Panc1 (cell line): ENCODE measurements at regions not wholly inside any gene's neighbourhood (a gene's known extent, or its start where the extent isn't known, plus 50 kb on each side); places are given as distances from the start of the nearest gene placed in this dataset.

ENCODE experiments used
- ATAC-seq: fragments of 200-7000 bp; cut with Tn5 transposase; 2 replicates; pipeline ENCODE4 v1.9.1; 2020; ENCODE audit warnings: mild to moderate bottlenecking, moderate library complexity
- BruUV-seq: library from RNA; stranded (reverse); fragments of 400-500 nt; replicated peaks from 2 replicates; lab custom pipeline; 2021; lab: Mats Ljungman, UMichigan
- CTCF ChIA-PET: fragments of 300-600 bp; sonication (Branson Sonifier 250); formaldehyde crosslinking; loops from one replicate; lab custom pipeline; 2022; ENCODE audit warnings: antibody characterized with exemption; lab: Charles Lee
- POLR2A ChIA-PET: fragments of 300-600 bp; sonication (Branson Sonifier 250); formaldehyde crosslinking; loops from one replicate; lab custom pipeline; 2022; ENCODE audit warnings: antibody characterized with exemption; lab: Charles Lee
- DNase-seq: peaks from one replicate; pipeline ENCODE4 v3.0.0-alpha.2; 2010; ENCODE audit warnings: low read depth, low spot score
- H3K27ac ChIP-seq: 2 replicates; pipeline ENCODE4 v1.5.1; 2011; ENCODE audit warnings: mild to moderate bottlenecking, low read length, inconsistent platforms
- H3K27me3 ChIP-seq: fragments of 200-500 bp; sonication (Bioruptor generic); 2 replicates; pipeline ENCODE4 v1.6.0; 2014; ENCODE audit warnings: low read length, inconsistent platforms; ENCODE audit not compliant: control insufficient read depth, insufficient read depth
- H3K36me3 ChIP-seq: fragments of 200-500 bp; sonication (Bioruptor generic); 2 replicates; pipeline ENCODE4 v1.5.1; 2014; ENCODE audit warnings: inconsistent platforms, mild to moderate bottlenecking, low read length, moderate library complexity; ENCODE audit not compliant: control insufficient read depth, insufficient read depth
- H3K4me1 ChIP-seq: 2 replicates; pipeline ENCODE4 v1.5.1; 2011; ENCODE audit warnings: inconsistent platforms, mild to moderate bottlenecking, low read length, moderate library complexity; ENCODE audit not compliant: control insufficient read depth, insufficient read depth
- H3K4me3 ChIP-seq, 2 experiments: 2 replicates each; pipeline ENCODE4 v1.5.1; 2011 to 2012; ENCODE audit warnings: low read depth in 2 of 2, low read length in 2 of 2, mild to moderate bottlenecking in 2 of 2, inconsistent platforms in 1 of 2, moderate library complexity in 1 of 2
- H3K9me3 ChIP-seq: fragments of 200-500 bp; sonication (Bioruptor generic); 2 replicates; pipeline ENCODE4 v1.5.1; 2014; ENCODE audit warnings: low read depth, mild to moderate bottlenecking, inconsistent platforms, low read length, moderate library complexity; ENCODE audit not compliant: control insufficient read depth, insufficient read depth
- CTCF ChIP-seq: fragments of 450-650 bp; IDR thresholded peaks from 2 replicates; pipeline ENCODE4 v1.5.1; 2017; ENCODE audit warnings: mild to moderate bottlenecking
- POLR2AphosphoS5 ChIP-seq: IDR thresholded peaks from 2 replicates; pipeline ENCODE4 v1.6.1; 2012; ENCODE audit warnings: mild to moderate bottlenecking, low read depth, low read length, moderate library complexity
- REST ChIP-seq, 2 experiments: IDR thresholded peaks; 2 replicates each; pipeline ENCODE4 v1.6.1; 2011 to 2012; ENCODE audit warnings: low read depth in 2 of 2, control low read depth in 1 of 2, low read length in 1 of 2, mild to moderate bottlenecking in 1 of 2, moderate library complexity in 1 of 2; ENCODE audit not compliant: insufficient read depth in 1 of 2
- SIN3A ChIP-seq: IDR thresholded peaks from 2 replicates; pipeline ENCODE4 v1.6.1; 2012; ENCODE audit warnings: low read depth, mild to moderate bottlenecking, low read length, moderate library complexity, borderline replicate concordance; ENCODE audit not compliant: insufficient read depth
- TCF7L2 ChIP-seq: IDR thresholded peaks from 2 replicates; pipeline ENCODE4 v1.6.1; 2011; ENCODE audit warnings: mild to moderate bottlenecking, low read depth, low read length, inconsistent platforms
- in situ Hi-C: cut with HindIII; loops from 2 replicates; pipeline ENCODE4 v1.10.0; 2016; ENCODE audit warnings: low sequenced_read_pairs, low pct_unique_long_range_greater_than_20kb
- intact Hi-C: fragments of 100-400 bp; cut with micrococcal nuclease; formaldehyde crosslinking; loops from one replicate; pipeline ENCODE4 v1.10.0; 2022; ENCODE audit not compliant: unreplicated experiment

DNA sequence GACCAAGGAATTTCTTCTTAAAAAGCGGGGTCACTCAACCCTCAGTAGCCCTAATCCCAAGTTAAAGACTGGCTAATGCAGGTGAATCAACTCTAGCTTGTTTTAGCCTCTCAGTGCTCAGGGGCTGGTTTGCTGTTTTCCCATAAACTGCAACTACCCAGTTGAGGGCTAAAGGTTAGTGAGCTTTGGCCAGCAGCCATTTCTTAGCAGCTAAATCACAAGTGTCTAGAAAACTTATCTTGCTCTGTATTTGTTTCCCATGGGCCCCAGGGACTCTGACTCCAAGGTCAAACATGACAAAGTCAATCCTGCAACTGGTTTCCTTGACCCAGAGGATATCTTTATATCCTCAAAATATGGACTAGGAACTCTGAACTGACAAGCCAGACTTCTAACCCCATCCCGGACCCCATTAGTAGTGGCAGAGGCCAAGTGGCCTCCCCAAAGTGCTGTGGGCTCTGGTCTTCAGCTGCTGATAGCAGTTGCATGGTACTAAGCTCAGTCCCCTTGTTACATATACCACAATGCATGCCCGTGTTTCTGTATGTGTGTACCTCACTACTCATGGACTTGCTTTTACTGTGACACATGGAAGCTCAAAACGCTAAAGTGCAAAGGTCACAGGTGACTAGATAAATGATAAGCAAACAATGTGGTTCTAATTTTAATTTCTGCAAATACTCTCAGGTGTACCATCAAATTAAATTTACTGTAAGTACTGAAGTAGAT lies 793.0 kb upstream of the IGFBP3 start:
- no peak overlapping the region for H3K27ac ChIP-seq

DNA sequence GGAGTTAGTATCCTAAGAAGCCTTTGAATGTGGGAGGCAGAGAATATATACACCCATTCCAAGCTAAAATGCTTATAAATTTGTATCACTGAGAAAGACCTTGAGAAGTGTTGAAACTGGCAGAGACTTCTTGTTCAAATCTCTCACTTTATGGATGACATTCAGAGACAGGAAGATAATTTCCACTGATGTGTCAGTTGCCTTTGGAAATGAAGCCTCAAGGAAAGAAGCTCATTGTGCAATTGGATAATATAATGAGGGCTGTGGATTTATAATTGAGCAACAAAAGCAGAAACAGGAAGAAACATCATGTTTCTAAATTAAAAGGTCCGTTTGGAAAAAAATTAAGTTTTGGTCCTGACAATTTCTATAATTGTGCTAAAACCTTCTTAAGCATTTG lies 789.9 kb upstream of the IGFBP3 start:
- no peaks in the 10 kb centered on the region for H3K9me3 ChIP-seq
- no peaks in the 10 kb centered on the region for H3K36me3 ChIP-seq
- H3K4me1 ChIP-seq, result 0 out of 2 replicates have a peak, but pooled peaks cover 5% of the 10 kb centered on the region
- no peak overlapping the region for H3K27ac ChIP-seq
- H3K4me3 ChIP-seq, result no peak overlapping the region
- intact Hi-C loops (no loop called here), in situ Hi-C loops (no loop called here)
- H3K27me3 ChIP-seq, result no peaks in the 10 kb centered on the region
- ChIA-PET CTCF (no interaction called here), POLR2A (interaction anchor here (0.6 kb wide), 1 partner anchor 77 kb away, joined by 3 read pairs; no protein-coding TSS in a partner anchor)
- ATAC-seq (no peak), DNase-seq (no peak)
- BruUV-seq, result no TSS peak
- no peak for TF ChIP-seq POLR2AphosphoS5
- no peak for TF ChIP-seq CTCF
- TF ChIP-seq TCF7L2, result no peak
- no peak for TF ChIP-seq SIN3A
- no peak for TF ChIP-seq REST (IDR thresholded peaks at IDR 0.05; ENCODE audit: insufficient read depth in 1 of 2, low read depth in 2 of 2, low read length in 1 of 2)

More for the DNA sequence above, 793.0 kb upstream of the IGFBP3 start:
- no peak for DNase-seq
- ChIA-PET CTCF (no interaction called here), POLR2A (no interaction called here)
- in situ Hi-C loops (no loop called here), intact Hi-C loops (no loop called here)
- H3K36me3 ChIP-seq, result no peaks in the 10 kb centered on the region
- no peaks in the 10 kb centered on the region for H3K27me3 ChIP-seq
- H3K4me3 ChIP-seq, result no peak overlapping the region
- TF ChIP-seq TCF7L2, result no peak
- no peak for TF ChIP-seq CTCF
- TF ChIP-seq POLR2AphosphoS5, result no peak
- no peak for TF ChIP-seq REST (IDR thresholded peaks at IDR 0.05; ENCODE audit: insufficient read depth in 1 of 2, low read depth in 2 of 2, low read length in 1 of 2)
- no peak for TF ChIP-seq SIN3A
- H3K9me3 ChIP-seq, result no peaks in the 10 kb centered on the region
- 0 out of 2 replicates have a peak, but pooled peaks cover 5% of the 10 kb centered on the region for H3K4me1 ChIP-seq
- 0 out of 2 replicates have a peak, but pooled peaks have one; percentile 17 for ATAC-seq
- BruUV-seq, result no TSS peak
